ENCODE measurements at regions not wholly inside any gene's neighbourhood (a gene's known extent, or its start where the extent isn't known, plus 50 kb on each side); places are given as distances from the start of the nearest gene placed in this dataset.
A peak's percentile ranks its signal among the peaks of the same experiment; 100 is the strongest.

- H3K4me1 ChIP-seq (ENCODE audit: control insufficient read depth, extremely low read depth, insufficient read depth, low read length) = peaks cover 13% of the 10 kb centered on the region
- H3K27ac ChIP-seq (ENCODE audit: control insufficient read depth, insufficient read depth, low read length) = no peak overlapping the region
- peak; percentile 53 for FAIRE-seq
- H2AFZ ChIP-seq (ENCODE audit: control insufficient read depth, low read length) = peak overlapping the region; percentile 17
- H3K4me2 ChIP-seq (ENCODE audit: control insufficient read depth, extremely low read depth, insufficient read depth, low read depth, low read length) = no peak overlapping the region
- H3K79me2 ChIP-seq (ENCODE audit: control insufficient read depth, insufficient read depth, low read length) = no peaks in the 10 kb centered on the region
- no peak for DNase-seq (ENCODE audit: low read depth, low spot score)
- no peaks in the 10 kb centered on the region for H3K27me3 ChIP-seq (ENCODE audit: control insufficient read depth, extremely low read depth, insufficient read depth, low read length)
- no peaks in the 10 kb centered on the region for H3K36me3 ChIP-seq (ENCODE audit: control insufficient read depth in 2 of 2, extremely low read depth in 1 of 2, insufficient read depth in 2 of 2, low read length in 2 of 2)
- H4K20me1 ChIP-seq (ENCODE audit: control insufficient read depth, extremely low read depth, insufficient read depth, low read length) = no peaks in the 10 kb centered on the region
- no peak overlapping the region for H3K9ac ChIP-seq (ENCODE audit: control insufficient read depth, extremely low read depth, insufficient read depth, low read length)
- no peaks in the 10 kb centered on the region for H3K9me3 ChIP-seq (ENCODE audit: control insufficient read depth, low read depth, low read length)
- H3K4me3 ChIP-seq (ENCODE audit: control insufficient read depth in 2 of 3, extremely low read depth in 1 of 3, insufficient read depth in 2 of 3, low read depth in 1 of 3, low read length in 3 of 3) = no peak overlapping the region
- H3K9me1 ChIP-seq (ENCODE audit: control insufficient read depth, extremely low read depth, insufficient read depth, low read length) = no peaks in the 10 kb centered on the region
- TF ChIP-seq, protein P1, sequence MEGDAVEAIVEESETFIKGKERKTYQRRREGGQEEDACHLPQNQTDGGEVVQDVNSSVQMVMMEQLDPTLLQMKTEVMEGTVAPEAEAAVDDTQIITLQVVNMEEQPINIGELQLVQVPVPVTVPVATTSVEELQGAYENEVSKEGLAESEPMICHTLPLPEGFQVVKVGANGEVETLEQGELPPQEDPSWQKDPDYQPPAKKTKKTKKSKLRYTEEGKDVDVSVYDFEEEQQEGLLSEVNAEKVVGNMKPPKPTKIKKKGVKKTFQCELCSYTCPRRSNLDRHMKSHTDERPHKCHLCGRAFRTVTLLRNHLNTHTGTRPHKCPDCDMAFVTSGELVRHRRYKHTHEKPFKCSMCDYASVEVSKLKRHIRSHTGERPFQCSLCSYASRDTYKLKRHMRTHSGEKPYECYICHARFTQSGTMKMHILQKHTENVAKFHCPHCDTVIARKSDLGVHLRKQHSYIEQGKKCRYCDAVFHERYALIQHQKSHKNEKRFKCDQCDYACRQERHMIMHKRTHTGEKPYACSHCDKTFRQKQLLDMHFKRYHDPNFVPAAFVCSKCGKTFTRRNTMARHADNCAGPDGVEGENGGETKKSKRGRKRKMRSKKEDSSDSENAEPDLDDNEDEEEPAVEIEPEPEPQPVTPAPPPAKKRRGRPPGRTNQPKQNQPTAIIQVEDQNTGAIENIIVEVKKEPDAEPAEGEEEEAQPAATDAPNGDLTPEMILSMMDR (optimal IDR thresholded peaks at IDR 0.05 in 1 of 3, IDR thresholded peaks at IDR 0.05 in 1 of 3, conservative IDR thresholded peaks at IDR 0.05 in 1 of 3; ENCODE audit: extremely low read depth in 1 of 3, insufficient read depth in 2 of 3, low read length in 3 of 3) = no peak
- TF ChIP-seq EZH2 (IDR thresholded peaks at IDR 0.05; ENCODE audit: low read length) = no peak
- dilution Hi-C loops (cut with MboI; ENCODE audit: extremely low pct_ligation_motif_present, low sequenced_read_pairs) = no loop called here
These were observed 264.6 kb upstream of the MAN1A1 start for GRCh38 chr6:119614138-119614537.

GRCh38 chr6:119612911-119613381 lies 263.4 kb upstream of the MAN1A1 start:
- Histone ChIP-seq H2AFZ (ENCODE audit: control insufficient read depth, low read length) (no peak overlapping the region), H3K4me1 (ENCODE audit: control insufficient read depth, extremely low read depth, insufficient read depth, low read length) (peaks cover 13% of the 10 kb centered on the region), H3K36me3 (ENCODE audit: control insufficient read depth in 2 of 2, extremely low read depth in 1 of 2, insufficient read depth in 2 of 2, low read length in 2 of 2) (no peaks in the 10 kb centered on the region), H3K9me3 (ENCODE audit: control insufficient read depth, low read depth, low read length) (no peaks in the 10 kb centered on the region), H3K4me3 (ENCODE audit: control insufficient read depth in 2 of 3, extremely low read depth in 1 of 3, insufficient read depth in 2 of 3, low read depth in 1 of 3, low read length in 3 of 3) (no peak overlapping the region), H4K20me1 (ENCODE audit: control insufficient read depth, extremely low read depth, insufficient read depth, low read length) (no peaks in the 10 kb centered on the region), H3K4me2 (ENCODE audit: control insufficient read depth, extremely low read depth, insufficient read depth, low read depth, low read length) (no peak overlapping the region), H3K79me2 (ENCODE audit: control insufficient read depth, insufficient read depth, low read length) (no peaks in the 10 kb centered on the region), H3K9ac (ENCODE audit: control insufficient read depth, extremely low read depth, insufficient read depth, low read length) (no peak overlapping the region), H3K27me3 (ENCODE audit: control insufficient read depth, extremely low read depth, insufficient read depth, low read length) (no peaks in the 10 kb centered on the region), H3K27ac (ENCODE audit: control insufficient read depth, insufficient read depth, low read length) (no peak overlapping the region), H3K9me1 (ENCODE audit: control insufficient read depth, extremely low read depth, insufficient read depth, low read length) (no peaks in the 10 kb centered on the region)
- DNase-seq (ENCODE audit: low read depth, low spot score) (no peak), FAIRE-seq (no peak)
- TF ChIP-seq, protein P1 (optimal IDR thresholded peaks at IDR 0.05 in 1 of 3, IDR thresholded peaks at IDR 0.05 in 1 of 3, conservative IDR thresholded peaks at IDR 0.05 in 1 of 3; ENCODE audit: extremely low read depth in 1 of 3, insufficient read depth in 2 of 3, low read length in 3 of 3) = no peak
- no peak for TF ChIP-seq EZH2 (IDR thresholded peaks at IDR 0.05; ENCODE audit: low read length)
- dilution Hi-C loops (cut with MboI; ENCODE audit: extremely low pct_ligation_motif_present, low sequenced_read_pairs) = no loop called here

Measured in keratinocyte (primary cell).